Fibroblast of peridontal ligament (primary cell): ENCODE measurements at regions not wholly inside any gene's neighbourhood (a gene's known extent, or its start where the extent isn't known, plus 50 kb on each side); places are given as distances from the start of the nearest gene placed in this dataset.
"Not testable (repeated sequence)": the region's sequence is repeated elsewhere in the genome, so short reads cannot be mapped to it uniquely, and the experiment has no call there.

Experiments used
- DNase-seq: peaks from one replicate; pipeline ENCODE4 v3.0.0-alpha.2; 2010; ENCODE audit errors: extremely low read depth

- DNase-seq: no peak
Observed at GRCh38 chr4:177237291-177237690, 72.4 kb upstream of the NEIL3 start.

GRCh38 chr4:177239477-177239876, 70.2 kb upstream of the NEIL3 start:
- peak; percentile 34 for DNase-seq

GRCh38 chr4:177239878-177240277, 69.8 kb upstream of the NEIL3 start:
- peak; percentile 42 for DNase-seq

DNA sequence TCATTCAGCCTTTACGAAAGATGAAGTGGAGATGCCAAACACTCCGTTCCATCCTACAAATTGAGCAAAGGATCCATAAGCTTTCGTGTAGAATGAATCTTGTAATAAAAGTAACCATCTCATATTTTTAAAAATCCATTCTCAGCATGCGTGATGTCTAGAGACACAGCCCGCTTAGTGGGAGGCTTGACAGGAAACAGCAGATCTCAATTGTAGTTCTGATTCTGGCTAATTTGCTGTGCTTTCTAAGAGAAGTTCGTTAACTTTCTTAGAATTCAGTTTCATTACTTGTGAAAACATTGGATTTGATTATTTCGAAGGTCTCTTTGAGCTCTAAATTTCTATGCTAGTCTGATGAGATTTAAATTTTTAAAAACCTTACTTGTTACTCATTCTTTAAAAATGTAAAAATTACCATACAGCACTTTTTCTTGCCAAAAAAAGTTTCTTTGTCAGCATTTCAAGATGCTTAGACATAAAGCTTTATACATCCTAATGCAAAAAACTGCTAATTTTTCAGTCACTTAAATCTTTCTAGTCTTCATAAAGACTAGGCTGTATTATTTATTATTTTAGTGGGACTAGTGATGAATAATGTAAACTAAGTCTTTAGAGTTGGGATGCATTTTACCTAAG, 66.9 kb upstream of the NEIL3 start:
- DNase-seq: peak; percentile 55

DNA sequence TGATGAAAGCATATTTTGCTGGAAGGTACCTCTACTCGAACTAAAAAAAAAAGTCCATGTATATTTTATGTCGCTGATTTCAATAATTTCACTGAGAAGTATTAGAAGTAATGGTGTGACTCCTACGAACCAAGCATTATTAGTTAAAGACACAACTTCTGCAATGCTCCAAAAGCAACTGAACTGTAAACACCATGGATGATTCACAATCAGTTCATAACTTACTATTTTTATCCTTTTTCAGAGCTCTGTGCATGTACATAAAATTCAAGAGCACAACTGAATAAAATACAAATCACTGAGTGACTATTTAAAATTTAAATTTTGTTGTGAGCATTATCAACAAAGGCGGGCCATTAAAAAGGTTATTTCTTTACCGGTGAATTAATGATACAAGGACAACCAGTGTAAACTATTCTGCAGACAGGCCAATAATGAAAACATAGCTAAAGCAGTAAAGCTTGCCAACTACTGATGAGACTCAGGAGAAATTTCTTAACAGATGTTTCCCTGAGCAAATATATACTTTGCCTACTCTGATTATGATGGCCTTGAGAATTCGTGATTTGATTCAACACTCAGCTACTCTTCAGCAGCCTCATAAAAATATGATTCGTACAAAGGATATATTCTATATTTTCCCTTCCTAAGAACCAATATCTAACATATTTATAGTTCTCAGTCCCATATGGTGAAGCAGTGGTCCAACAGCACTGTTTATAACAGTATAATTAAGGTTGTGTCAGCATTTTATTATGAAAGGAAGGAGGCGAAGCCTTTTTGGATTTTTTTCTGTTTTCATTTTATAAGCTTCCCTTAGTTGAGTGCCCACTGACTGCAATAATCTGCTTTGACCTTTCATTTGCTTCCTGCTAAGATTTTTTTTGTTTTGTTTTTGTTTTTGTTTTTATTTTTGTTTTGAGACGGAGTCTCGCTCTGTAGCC, 62.8 kb upstream of the NEIL3 start:
- peak; percentile 77 for DNase-seq

GRCh38 chr4:177250056-177250696, 59.5 kb upstream of the NEIL3 start:
- peak; percentile 79 for DNase-seq

DNA sequence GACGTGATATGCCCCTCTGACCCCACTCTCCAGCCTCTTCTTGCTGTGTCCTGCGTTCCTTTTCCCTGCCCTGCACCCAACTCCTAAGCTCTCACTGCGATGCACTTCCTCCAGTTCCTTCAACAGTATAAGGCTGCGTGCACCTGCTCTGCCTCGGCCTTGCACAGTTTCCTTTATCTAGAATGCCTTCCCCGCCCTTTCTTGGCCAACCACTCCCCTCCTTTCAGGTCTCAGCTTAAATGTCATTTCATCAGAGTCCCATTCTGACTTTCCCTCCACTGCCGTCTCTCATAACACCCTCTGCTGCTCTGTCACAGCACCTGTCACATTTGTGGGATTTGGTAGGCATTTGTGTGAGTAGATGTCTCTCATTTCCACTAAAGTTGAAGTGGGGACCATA, 58.4 kb upstream of the NEIL3 start:
- no peak for DNase-seq

GRCh38 chr4:177255359-177255758, 54.3 kb upstream of the NEIL3 start:
- DNase-seq: no peak

GRCh38 chr4:177256950-177257349, 52.7 kb upstream of the NEIL3 start:
- DNase-seq: no peak

DNA sequence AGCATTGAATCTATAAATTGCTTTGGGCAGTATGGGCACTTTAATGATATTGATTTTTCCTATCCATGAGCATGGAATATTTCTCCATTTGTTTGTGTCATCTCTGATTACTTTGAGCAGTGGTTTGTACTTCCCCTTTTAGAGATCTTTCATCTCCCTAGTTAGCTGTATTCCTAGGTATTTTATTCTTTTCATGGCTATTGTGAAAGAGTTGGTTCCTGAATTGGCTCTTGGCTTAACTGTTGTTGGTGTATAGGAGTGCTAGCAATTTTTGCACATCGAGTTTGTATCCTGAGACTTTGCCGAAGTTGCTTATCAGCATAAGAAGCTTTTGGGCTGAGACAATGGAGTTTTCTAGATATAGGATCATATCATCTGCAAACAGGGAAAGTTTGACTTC, 50.2 kb upstream of the NEIL3 start:
- not testable (repeated sequence) for DNase-seq
